ENCODE measurements at regions not wholly inside any gene's neighbourhood (a gene's known extent, or its start where the extent isn't known, plus 50 kb on each side); places are given as distances from the start of the nearest gene placed in this dataset.

GRCh38 chr7:116357781-116358670, 141.5 kb upstream of the CAV2 start:
- no peak overlapping the region for H2BK5ac ChIP-seq (ENCODE audit: low read length)
- H3K4me1 ChIP-seq (ENCODE audit: control insufficient read depth in 2 of 2, insufficient read depth in 1 of 2, low read depth in 1 of 2, low read length in 2 of 2): peaks cover 0 to 7% of the 10 kb centered on the region in 2 donors
- no CpG with 5 or more reads among the region's 5 CpGs for WGBS, 2 donors (ENCODE audit: extremely low coverage in 2 of 2, insufficient read length in 2 of 2, insufficient replicate concordance in 1 of 2)

DNA sequence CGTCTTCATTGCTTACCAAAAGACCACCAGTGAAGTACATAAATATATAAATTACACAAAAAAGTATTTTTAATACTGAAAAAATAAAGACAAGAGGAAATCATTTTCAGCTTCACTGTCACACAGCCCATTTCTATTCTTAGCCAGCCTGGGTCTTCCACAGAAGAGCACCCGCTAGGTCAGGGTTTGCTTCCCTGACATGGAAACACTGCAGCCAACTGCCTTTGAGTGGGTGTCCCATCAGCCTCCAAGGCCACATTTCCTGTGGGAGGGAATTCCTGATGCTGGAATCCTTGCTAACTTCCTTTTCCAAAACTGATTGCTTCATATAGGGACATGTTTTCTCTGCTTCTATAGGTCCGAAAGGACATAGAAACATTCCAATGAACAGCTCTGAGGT, 137.8 kb upstream of the CAV2 start:
- H3K4ac ChIP-seq (ENCODE audit: low read length): no peak overlapping the region
- H4K8ac ChIP-seq (ENCODE audit: low read depth, low read length): no peak overlapping the region
- no peak overlapping the region for H2AK5ac ChIP-seq (ENCODE audit: low read depth, low read length)
- no peaks in the 10 kb centered on the region for H3K4me1 ChIP-seq (ENCODE audit: control insufficient read depth in 2 of 2, insufficient read depth in 1 of 2, low read depth in 1 of 2, low read length in 2 of 2)
- no peaks in the 10 kb centered on the region for H3K9me3 ChIP-seq (replicated peaks in 1 of 2; ENCODE audit: control insufficient read depth in 2 of 2, insufficient read depth in 1 of 2, low read depth in 1 of 2, low read length in 2 of 2)
- H3K4me2 ChIP-seq (ENCODE audit: insufficient read depth, low read length, poor library complexity, severe bottlenecking): no peak overlapping the region
- H2BK15ac ChIP-seq (ENCODE audit: low read length): no peak overlapping the region
- DNase-seq (ENCODE audit: low spot score): no peak
- H3K36me3 ChIP-seq (replicated peaks in 1 of 2; ENCODE audit: control insufficient read depth in 2 of 2, insufficient read depth in 2 of 2, low read length in 2 of 2): no peaks in the 10 kb centered on the region
- no peaks in the 10 kb centered on the region for H3K79me1 ChIP-seq (ENCODE audit: low read depth, low read length)
- no peak overlapping the region for H2BK12ac ChIP-seq (ENCODE audit: low read length)
- H2BK120ac ChIP-seq (ENCODE audit: low read depth, low read length): no peak overlapping the region
- no peak overlapping the region for H3K18ac ChIP-seq (ENCODE audit: low read length)
- no peak overlapping the region for H3K23ac ChIP-seq (ENCODE audit: low read depth, low read length, poor library complexity)
- no CpG with 5 or more reads among the region's 3 CpGs for WGBS, 2 donors (ENCODE audit: extremely low coverage in 2 of 2, insufficient read length in 2 of 2, insufficient replicate concordance in 1 of 2)
- H3K14ac ChIP-seq (ENCODE audit: low read length): no peak overlapping the region
- H4K91ac ChIP-seq (ENCODE audit: low read depth, low read length, poor library complexity): no peak overlapping the region
- H3K4me3 ChIP-seq (ENCODE audit: low read length in 2 of 2): no peak overlapping the region
- no peak overlapping the region for H2BK5ac ChIP-seq (ENCODE audit: low read length)
- H2AFZ ChIP-seq (ENCODE audit: low read length): peak overlapping the region; percentile 53
- H3K27ac ChIP-seq (replicated peaks; ENCODE audit: low read length): no peak overlapping the region
- no peak overlapping the region for H3K9ac ChIP-seq (ENCODE audit: low read depth, low read length, poor library complexity)
- H3K27me3 ChIP-seq (ENCODE audit: control insufficient read depth in 3 of 3, insufficient read depth in 3 of 3, low read depth in 1 of 3, low read length in 3 of 3): no peaks in the 10 kb centered on the region

More at GRCh38 chr7:116357781-116358670, 141.5 kb upstream of the CAV2 start:
- Histone ChIP-seq H3K27ac (replicated peaks; ENCODE audit: low read length) (no peak overlapping the region), H4K91ac (ENCODE audit: low read depth, low read length, poor library complexity) (no peak overlapping the region), H3K36me3 (replicated peaks in 1 of 2; ENCODE audit: control insufficient read depth in 2 of 2, insufficient read depth in 2 of 2, low read length in 2 of 2) (no peaks in the 10 kb centered on the region), H2AFZ (ENCODE audit: low read length) (no peak overlapping the region), H2BK120ac (ENCODE audit: low read depth, low read length) (no peak overlapping the region), H3K9me3 (replicated peaks in 1 of 2; ENCODE audit: control insufficient read depth in 2 of 2, insufficient read depth in 1 of 2, low read depth in 1 of 2, low read length in 2 of 2) (no peaks in the 10 kb centered on the region), H3K4me2 (ENCODE audit: insufficient read depth, low read length, poor library complexity, severe bottlenecking) (no peak overlapping the region), H3K14ac (ENCODE audit: low read length) (no peak overlapping the region), H3K18ac (ENCODE audit: low read length) (no peak overlapping the region), H2AK5ac (ENCODE audit: low read depth, low read length) (no peak overlapping the region), H3K4me3 (ENCODE audit: low read length in 2 of 2) (no peak overlapping the region), H3K4ac (ENCODE audit: low read length) (no peak overlapping the region), H3K79me1 (ENCODE audit: low read depth, low read length) (no peaks in the 10 kb centered on the region), H3K9ac (ENCODE audit: low read depth, low read length, poor library complexity) (no peak overlapping the region), H3K23ac (ENCODE audit: low read depth, low read length, poor library complexity) (no peak overlapping the region), H4K8ac (ENCODE audit: low read depth, low read length) (no peak overlapping the region), H2BK12ac (ENCODE audit: low read length) (no peak overlapping the region), H3K27me3 (ENCODE audit: control insufficient read depth in 3 of 3, insufficient read depth in 3 of 3, low read depth in 1 of 3, low read length in 3 of 3) (no peaks in the 10 kb centered on the region), H2BK15ac (ENCODE audit: low read length) (no peak overlapping the region)
- no peak for DNase-seq (ENCODE audit: low spot score)

DNA sequence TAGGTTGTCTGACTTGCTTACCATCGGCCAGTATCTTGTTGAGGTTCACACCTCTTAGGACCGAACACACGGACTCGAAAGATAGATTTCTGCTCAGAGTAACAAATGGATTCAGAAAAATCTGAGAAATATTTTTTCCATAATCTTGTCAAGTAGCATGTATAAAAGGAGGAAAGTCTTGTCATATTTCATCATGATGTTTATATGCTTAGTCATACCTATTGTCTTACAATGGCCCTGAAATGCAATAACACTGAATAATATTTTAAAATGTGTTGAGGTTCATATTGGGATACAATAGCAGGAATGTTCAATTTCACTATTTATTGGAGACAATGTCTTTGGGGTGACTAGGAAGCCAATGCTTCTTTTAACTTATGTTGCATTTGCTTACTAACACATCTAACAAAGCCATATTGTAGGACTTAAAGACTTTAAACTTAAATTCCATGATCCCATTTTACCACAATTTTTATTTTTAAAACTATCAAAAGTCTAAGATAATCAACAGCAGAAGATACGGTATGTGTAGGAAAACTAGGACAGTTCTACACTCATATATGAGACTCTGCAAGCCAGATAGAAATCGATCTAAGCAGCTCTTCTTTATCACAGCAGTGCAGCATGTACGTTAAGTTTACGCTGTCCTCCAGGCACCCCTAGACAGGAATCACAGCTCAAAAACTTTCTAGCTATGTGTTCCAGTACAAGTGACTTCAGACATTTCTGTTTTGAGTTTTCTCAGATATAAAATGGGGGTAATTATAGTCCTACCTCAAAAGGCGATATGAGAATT, 135.7 kb upstream of the CAV2 start:
- H3K4ac ChIP-seq (ENCODE audit: low read length): no peak overlapping the region
- WGBS, 2 donors (ENCODE audit: extremely low coverage in 2 of 2, insufficient read length in 2 of 2, insufficient replicate concordance in 1 of 2): no CpG with 5 or more reads among the region's 9 CpGs
- H3K18ac ChIP-seq (ENCODE audit: low read length): no peak overlapping the region
- no peak overlapping the region for H2AK5ac ChIP-seq (ENCODE audit: low read depth, low read length)
- no peak overlapping the region for H3K4me3 ChIP-seq (ENCODE audit: low read length in 2 of 2)
- no peak overlapping the region for H2BK15ac ChIP-seq (ENCODE audit: low read length)
- no peaks in the 10 kb centered on the region for H3K4me1 ChIP-seq (ENCODE audit: control insufficient read depth in 2 of 2, insufficient read depth in 1 of 2, low read depth in 1 of 2, low read length in 2 of 2)
- no peaks in the 10 kb centered on the region for H3K27me3 ChIP-seq (ENCODE audit: control insufficient read depth in 3 of 3, insufficient read depth in 3 of 3, low read depth in 1 of 3, low read length in 3 of 3)
- H3K9me3 ChIP-seq (replicated peaks in 1 of 2; ENCODE audit: control insufficient read depth in 2 of 2, insufficient read depth in 1 of 2, low read depth in 1 of 2, low read length in 2 of 2): no peaks in the 10 kb centered on the region
- no peak overlapping the region for H2BK120ac ChIP-seq (ENCODE audit: low read depth, low read length)
- H3K4me2 ChIP-seq (ENCODE audit: insufficient read depth, low read length, poor library complexity, severe bottlenecking): no peak overlapping the region
- no peak overlapping the region for H3K9ac ChIP-seq (ENCODE audit: low read depth, low read length, poor library complexity)
- no peaks in the 10 kb centered on the region for H3K36me3 ChIP-seq (replicated peaks in 1 of 2; ENCODE audit: control insufficient read depth in 2 of 2, insufficient read depth in 2 of 2, low read length in 2 of 2)
- no peak overlapping the region for H4K91ac ChIP-seq (ENCODE audit: low read depth, low read length, poor library complexity)
- H2BK12ac ChIP-seq (ENCODE audit: low read length): no peak overlapping the region
- H3K14ac ChIP-seq (ENCODE audit: low read length): no peak overlapping the region
- no peak overlapping the region for H2BK5ac ChIP-seq (ENCODE audit: low read length)
- H3K79me1 ChIP-seq (ENCODE audit: low read depth, low read length): no peaks in the 10 kb centered on the region
- H3K27ac ChIP-seq (replicated peaks; ENCODE audit: low read length): no peak overlapping the region
- no peak overlapping the region for H4K8ac ChIP-seq (ENCODE audit: low read depth, low read length)
- DNase-seq (ENCODE audit: low spot score): no peak
- no peak overlapping the region for H3K23ac ChIP-seq (ENCODE audit: low read depth, low read length, poor library complexity)
- H2AFZ ChIP-seq (ENCODE audit: low read length): no peak overlapping the region

GRCh38 chr7:116364469-116364868, 135.1 kb upstream of the CAV2 start:
- Histone ChIP-seq H3K27me3 (ENCODE audit: control insufficient read depth in 3 of 3, insufficient read depth in 3 of 3, low read depth in 1 of 3, low read length in 3 of 3) (no peaks in the 10 kb centered on the region), H3K27ac (replicated peaks; ENCODE audit: low read length) (no peak overlapping the region), H2AFZ (ENCODE audit: low read length) (no peak overlapping the region), H3K9ac (ENCODE audit: low read depth, low read length, poor library complexity) (no peak overlapping the region), H2BK15ac (ENCODE audit: low read length) (no peak overlapping the region), H3K79me1 (ENCODE audit: low read depth, low read length) (no peaks in the 10 kb centered on the region), H3K4me2 (ENCODE audit: insufficient read depth, low read length, poor library complexity, severe bottlenecking) (no peak overlapping the region), H3K36me3 (replicated peaks in 1 of 2; ENCODE audit: control insufficient read depth in 2 of 2, insufficient read depth in 2 of 2, low read length in 2 of 2) (no peaks in the 10 kb centered on the region), H2BK5ac (ENCODE audit: low read length) (no peak overlapping the region), H2AK5ac (ENCODE audit: low read depth, low read length) (no peak overlapping the region), H3K18ac (ENCODE audit: low read length) (no peak overlapping the region), H2BK120ac (ENCODE audit: low read depth, low read length) (no peak overlapping the region), H4K8ac (ENCODE audit: low read depth, low read length) (no peak overlapping the region), H3K4me3 (ENCODE audit: low read length in 2 of 2) (no peak overlapping the region), H3K14ac (ENCODE audit: low read length) (no peak overlapping the region), H2BK12ac (ENCODE audit: low read length) (no peak overlapping the region), H4K91ac (ENCODE audit: low read depth, low read length, poor library complexity) (no peak overlapping the region), H3K4ac (ENCODE audit: low read length) (no peak overlapping the region), H3K9me3 (replicated peaks in 1 of 2; ENCODE audit: control insufficient read depth in 2 of 2, insufficient read depth in 1 of 2, low read depth in 1 of 2, low read length in 2 of 2) (no peaks in the 10 kb centered on the region), H3K4me1 (ENCODE audit: control insufficient read depth in 2 of 2, insufficient read depth in 1 of 2, low read depth in 1 of 2, low read length in 2 of 2) (no peaks in the 10 kb centered on the region), H3K23ac (ENCODE audit: low read depth, low read length, poor library complexity) (no peak overlapping the region)
- no CpG with 5 or more reads among the region's 2 CpGs for WGBS, 2 donors (ENCODE audit: extremely low coverage in 2 of 2, insufficient read length in 2 of 2, insufficient replicate concordance in 1 of 2)
- no peak for DNase-seq (ENCODE audit: low spot score)

Data from neuronal stem cell (in vitro differentiated cells).